Kidney glomerular epithelial cell (primary cell): ENCODE measurements at regions not wholly inside any gene's neighbourhood (a gene's known extent, or its start where the extent isn't known, plus 50 kb on each side); places are given as distances from the start of the nearest gene placed in this dataset.

Experiments used
- DNase-seq: peaks from one replicate; lab custom pipeline; 2025; lab: John Stamatoyannopoulos, UW

DNA sequence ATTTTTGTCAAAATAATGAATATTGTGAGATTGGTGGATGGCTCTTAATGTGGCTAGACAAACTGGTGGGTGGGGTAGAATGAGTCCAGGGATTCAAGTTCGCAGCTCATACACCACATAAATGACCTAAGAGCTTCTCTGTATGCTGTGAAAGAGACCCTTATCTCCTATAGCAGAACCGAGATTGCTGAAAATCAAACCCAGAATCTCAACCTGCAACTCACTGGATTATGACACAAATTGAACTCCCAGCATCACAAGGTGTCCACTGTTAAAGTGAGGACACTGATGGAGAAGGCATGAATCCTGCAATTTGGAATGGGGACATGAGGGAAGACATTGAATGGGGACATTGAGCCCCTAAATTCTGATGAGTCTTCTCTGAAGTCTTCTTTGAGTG lies 51.3 kb upstream of the CNKSR3 start:
- no peak for DNase-seq

DNA sequence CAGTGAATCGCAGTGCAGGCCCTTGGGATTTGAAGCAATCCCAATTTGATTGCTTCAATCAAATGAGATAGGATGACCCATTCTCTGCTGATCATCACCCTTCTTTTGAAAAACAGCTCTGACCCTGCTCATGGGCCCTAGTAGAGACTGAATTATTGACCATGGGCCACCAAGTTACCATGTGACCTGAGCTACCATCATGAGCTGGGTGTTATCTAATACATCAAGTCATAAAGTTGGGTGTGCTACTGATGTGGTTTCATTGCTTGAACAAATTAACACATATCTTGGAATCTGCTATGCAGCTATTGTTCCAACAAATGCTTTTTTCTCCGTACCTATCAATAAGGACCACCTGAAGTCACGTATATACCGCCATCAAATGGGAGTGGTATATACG lies 54.8 kb upstream of the CNKSR3 start:
- DNase-seq, result no peak

DNA sequence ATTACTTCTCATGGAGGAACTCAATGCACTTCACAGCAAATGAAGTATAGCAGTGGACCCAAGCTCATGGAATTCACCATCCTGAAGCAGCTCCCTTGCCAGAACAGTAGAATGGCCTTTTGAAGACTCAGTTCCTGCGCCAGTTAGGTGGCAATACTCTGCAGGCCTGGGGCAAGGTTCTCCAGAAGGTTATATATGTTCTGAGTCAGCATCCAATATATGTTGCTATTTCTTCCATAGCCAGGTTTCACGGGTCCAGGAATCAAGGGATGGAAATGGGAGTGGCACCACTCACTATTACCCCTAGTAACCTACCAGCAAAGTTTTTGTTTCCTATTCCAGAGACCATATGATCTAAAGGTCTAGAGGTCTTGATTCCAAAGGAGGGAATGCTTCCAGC lies 56.4 kb upstream of the CNKSR3 start:
- no peak for DNase-seq

DNA sequence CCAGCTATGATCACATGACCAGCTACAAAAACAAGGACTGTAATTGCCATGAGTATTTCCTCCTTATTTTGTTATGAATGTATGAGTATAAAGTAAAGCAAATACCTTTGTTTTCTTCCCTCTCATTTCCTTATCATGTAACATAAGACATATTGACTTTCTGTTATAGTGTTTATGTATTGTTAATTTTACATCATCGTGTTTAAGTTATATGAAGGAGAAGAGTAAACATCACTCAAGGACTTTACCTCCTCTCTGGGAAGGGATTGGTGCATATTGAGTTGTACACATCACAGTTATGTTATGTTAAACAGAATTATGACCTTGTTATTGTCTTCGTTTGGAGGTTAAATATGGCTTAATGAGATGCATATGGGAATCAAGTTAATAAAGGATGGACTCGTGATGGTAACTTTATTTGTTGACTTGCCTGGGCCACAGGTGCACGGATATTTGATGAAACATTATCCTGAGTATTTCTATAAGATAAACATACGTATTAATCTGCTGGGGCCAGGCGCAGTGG lies 57.3 kb upstream of the CNKSR3 start:
- no peak for DNase-seq

DNA sequence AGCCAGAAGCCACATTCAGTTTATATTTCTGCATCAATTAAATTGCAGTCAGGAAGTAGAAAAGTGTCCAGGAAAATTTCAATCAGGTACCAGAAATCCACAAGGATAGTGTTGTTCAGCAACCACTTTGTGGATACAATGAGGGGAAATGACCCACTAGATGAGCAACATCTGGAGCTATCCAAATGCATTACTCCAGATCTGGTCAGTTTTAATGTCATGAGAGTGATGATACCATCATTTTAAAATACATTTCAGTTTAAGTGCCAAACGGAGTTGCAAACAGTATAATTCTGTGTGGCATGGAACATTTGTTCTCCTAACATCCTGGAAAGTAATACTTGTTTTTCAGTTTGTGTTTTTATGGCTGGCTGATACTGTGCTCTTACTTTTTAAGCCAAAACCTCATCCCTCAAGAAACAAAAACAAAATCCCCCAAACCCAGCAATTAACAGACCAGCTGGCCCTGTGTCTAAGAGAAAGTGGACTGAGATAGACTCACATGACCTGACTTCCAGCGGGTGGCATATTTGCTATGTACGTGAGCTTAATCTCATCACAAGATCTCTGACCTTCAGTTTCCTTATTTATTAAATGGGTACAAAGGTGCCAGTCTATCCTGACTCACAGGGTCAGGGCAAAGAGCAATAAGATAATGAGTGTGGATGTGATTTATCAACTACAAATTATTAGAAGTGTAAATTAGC lies 58.8 kb upstream of the CNKSR3 start:
- DNase-seq, result no peak

DNA sequence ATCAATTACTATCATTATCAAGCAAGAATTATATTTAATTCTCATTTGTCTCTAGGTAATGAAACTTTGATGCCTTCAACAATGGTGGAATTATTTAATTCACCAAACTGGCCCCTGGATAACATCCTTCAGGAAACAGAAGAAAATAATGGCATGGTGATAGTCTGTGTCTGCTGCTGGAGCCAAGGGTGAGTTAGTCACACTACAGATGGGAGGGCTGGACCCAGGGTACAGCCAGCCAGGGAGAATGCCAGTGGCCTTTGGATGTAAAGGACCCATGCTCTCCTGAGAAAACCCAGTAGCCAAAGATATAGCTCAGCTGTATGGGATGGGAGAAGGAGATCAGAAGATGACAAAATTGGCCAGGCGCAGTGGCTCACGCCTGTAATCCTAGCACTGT lies 60.0 kb upstream of the CNKSR3 start:
- no peak for DNase-seq

DNA sequence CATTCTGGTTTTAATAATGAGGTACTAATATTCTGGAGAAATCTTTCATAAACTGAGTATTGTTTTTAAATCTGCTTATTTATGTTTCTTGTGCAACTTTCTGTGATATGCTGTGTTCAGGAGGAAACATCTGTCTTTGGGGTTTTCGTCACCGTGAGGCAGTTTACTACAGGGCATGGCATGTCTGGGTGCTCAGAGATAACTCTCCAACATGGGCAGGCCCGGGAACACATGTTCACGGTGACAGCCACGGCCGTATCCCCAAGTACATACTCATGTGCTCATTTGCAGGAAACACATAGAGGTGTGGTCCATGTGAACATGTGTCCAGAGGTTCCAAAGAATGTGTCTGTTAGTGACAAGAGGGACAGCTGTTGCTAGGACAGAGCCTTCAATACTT lies 62.1 kb upstream of the CNKSR3 start:
- DNase-seq, result no peak

DNA sequence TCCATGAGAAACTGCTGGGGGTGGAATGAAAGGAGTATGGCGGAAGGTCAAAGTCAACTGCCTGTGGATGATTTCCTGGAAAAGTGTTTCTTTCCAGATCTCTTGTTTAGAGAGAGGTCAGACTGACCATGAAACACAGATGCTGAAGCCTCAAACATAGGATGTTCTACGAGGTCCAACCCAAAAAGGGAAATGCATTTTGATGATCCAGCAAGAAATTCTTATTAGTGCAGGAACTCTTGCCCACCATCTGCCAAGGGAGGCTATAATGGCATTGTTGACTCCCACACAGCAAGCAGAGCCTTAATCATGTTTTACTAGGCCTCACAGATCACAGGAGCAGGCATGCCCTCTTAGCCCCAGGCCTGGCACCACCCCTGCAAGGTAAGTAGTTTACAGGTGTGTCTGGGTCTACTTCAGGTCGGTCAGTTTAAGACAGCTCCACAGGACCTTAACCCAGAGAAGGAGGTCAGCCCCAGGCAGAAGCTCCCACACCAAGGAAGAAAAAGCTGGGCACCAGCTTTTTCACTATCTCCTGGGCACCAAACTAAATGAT lies 67.6 kb upstream of the CNKSR3 start:
- DNase-seq, result no peak

DNA sequence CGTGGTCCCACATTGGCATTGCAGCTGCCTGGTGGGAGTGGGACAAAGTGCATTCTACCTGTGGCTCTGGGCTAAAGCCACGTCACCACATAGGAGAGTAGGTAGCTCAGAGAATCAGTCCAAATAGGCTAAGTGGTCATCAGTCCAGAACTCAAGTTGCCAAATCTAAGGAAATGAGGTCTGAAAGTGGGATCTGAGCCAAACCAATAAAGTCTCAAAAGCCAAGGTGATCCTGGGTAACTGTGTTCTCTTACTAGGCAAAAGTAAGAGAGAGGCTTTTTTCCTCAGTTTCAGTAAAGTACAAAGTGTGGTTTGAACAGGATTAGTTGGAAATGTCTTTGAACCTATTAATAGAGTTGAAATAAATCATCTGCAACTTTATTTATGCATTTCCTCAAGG lies 68.6 kb upstream of the CNKSR3 start:
- no peak for DNase-seq

DNA sequence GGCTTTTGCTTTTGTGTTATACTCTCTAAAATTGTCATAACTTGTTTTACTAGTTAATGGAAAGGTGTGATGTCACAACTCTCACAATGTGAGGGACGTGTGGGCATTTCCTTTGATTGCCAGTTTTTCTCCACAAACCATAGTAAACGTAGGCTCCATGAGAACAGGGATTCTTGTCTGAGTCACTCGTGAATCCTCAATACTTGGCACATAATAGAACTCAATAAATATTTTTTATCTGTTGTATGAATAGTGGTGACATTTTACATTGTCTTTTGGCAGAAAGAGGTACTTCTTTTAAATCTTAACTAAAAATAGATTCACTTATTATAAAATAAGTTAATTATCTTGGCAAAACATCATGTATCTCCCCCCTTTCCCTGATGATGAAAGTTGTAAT lies 69.0 kb upstream of the CNKSR3 start:
- DNase-seq, result no peak

DNA sequence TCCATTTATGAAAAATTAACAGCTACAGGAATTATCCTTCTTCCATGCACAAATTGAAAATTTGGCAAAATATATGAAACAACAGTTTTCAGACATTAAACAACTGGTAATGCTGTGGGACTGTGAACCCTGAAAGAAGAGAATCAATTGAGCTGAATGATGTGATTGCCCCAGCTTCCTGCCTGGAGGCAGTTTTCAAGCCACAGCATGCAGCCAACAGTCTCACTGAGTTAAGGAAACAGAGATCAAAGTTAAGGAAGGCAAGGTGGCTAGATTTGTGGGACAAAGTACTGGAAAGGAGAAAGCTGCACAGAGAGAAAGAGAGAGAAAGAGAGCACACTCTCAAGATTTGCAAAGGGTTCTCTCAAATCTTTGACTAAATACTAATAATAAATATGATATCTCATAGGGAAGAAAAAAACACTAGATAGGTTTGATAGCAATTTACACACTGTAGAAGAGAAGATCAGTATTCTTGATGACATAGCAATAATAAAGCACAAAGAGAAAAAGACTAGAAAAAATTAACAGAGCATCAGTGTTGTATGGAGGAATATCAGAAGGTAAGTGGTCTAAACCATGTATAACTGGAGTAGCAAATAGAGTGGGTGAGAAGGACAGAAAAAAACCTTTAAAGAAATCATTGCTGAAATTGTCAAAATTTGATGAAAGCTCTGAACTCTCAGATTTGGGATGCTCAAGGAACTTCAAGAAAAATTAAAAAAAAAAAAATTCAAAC lies 70.1 kb upstream of the CNKSR3 start:
- no peak for DNase-seq

DNA sequence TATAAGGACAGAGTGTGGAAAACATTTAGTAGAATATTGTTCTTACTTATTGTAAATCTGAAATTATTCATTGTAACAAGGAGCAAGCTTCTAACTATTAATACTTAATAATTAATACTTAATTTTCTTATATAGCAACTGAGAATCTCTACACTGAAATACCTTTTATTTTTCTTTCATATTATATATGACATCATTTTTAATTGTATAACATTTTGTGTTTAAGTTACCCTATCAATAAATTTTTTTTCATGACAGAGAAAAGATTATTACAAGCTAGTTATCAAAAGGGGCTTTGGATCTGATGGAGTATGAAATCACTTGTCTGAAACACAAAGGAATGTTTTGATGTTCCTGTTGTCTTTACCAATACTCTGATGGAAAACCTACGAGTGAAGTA lies 72.2 kb upstream of the CNKSR3 start:
- DNase-seq, result no peak

DNA sequence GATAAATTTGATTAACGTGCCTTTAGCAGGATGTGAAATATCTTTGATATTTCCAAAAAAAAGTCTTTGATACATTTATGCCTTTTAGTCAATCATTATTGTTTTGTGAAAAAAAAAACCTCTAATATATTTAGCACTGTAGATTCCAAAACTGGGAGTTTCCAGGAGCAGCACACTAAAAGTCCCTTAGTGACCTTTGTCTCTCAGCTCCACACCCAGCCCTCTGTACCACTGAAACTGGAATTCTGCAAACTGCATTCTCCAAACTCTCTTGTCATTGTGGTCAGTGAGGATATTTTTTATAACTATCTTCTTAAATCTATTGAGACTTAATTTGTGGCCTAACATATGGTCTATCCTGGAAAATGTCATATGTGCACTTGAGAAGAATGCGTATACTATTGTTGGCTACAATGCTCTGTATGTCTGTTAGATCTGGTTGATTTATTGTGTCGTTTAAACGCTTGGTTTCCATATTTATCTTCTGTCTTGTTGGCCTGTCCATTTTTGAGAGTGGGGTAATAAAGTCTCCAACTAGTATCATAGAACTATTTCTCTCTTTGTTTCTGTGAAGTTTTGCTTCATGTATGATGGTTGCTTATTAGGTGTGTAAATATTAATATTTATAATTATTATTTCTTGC lies 73.2 kb upstream of the CNKSR3 start:
- DNase-seq, result no peak

DNA sequence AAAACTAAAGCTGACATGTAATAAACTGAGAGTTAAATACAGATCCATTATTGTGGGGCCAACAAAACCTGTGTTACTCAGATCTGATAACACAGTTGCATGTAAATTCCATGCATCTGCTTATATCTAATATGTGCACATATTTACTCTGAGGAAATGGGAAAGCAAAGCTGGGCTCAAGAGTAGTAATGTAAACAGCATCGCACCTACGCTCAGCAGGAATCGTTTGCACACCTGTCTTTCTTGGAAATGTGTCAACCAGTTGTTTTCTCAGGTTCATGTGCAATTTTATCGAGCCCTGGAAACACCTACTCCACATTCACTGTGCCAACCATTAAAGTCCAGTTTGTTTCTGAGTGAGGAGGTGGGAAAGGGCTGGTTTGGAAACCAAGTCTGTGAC lies 80.3 kb upstream of the CNKSR3 start:
- DNase-seq, result no peak

DNA sequence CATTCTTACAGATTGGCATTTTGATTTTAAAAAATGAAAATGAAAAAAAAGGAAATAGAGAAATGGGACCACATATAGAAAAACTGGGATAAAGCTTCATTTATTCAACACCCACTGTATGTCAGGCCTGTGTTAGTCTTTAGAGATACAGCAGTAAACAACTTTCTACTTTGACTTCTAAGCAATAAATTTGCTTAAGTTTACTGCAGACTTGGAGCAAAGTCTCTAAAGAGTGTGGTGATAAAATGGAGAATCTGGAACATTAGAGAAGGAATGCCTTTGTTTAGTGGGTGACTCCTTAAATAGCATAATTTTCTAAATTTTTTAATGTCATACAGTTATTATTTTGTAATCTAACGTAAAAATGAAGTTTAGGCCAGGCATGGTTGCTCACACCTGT lies 80.7 kb upstream of the CNKSR3 start:
- DNase-seq, result no peak

DNA sequence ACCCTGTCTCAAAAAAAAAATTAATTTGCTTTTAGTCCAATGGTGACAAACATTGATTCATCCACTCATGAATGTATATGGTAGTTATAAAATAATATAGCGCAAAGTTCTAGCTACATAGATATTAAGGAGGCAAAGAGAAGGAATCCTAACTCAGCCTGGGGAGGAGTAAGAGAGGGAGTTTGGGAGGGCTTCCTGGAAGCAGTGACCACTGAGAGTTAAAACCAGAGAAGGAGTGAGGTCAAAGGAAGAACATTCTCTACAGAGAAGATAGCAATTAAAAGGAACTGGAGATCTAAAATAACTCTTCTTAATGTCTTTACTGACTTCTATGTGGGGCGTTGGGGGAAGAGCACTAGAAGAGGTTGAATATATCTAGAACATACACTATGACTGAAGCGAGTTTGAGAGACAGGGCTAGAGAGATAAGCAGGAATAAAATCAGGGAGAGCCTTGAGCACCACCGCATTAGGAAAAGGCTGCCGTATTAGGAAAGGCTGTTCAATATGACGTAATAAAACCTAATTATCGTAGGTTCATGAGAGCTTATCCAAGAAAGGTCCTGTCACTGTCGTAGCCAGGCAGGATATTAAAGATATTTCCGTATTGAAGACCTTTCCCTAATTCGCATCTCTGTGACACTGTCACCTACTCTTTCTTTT lies 81.8 kb upstream of the CNKSR3 start:
- no peak for DNase-seq

DNA sequence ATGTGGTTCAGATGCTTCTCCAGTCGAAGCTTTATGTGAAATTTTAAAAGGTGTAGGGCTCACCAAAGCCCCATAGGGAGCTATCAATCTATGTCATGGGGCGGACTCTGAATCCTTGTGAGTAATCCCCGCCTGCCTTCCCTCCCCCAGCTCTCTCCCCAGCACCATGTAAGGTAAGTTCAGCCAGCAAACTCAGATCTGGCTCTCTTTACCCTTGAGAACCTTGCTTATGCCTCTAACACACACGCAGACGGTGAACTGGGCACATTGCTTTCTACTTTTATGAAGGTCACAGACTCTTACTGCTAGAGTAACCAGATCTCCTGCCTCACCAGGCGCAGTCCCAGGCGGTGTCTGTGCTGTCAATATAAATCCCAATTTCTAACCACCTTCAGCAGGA lies 82.6 kb upstream of the CNKSR3 start:
- no peak for DNase-seq

DNA sequence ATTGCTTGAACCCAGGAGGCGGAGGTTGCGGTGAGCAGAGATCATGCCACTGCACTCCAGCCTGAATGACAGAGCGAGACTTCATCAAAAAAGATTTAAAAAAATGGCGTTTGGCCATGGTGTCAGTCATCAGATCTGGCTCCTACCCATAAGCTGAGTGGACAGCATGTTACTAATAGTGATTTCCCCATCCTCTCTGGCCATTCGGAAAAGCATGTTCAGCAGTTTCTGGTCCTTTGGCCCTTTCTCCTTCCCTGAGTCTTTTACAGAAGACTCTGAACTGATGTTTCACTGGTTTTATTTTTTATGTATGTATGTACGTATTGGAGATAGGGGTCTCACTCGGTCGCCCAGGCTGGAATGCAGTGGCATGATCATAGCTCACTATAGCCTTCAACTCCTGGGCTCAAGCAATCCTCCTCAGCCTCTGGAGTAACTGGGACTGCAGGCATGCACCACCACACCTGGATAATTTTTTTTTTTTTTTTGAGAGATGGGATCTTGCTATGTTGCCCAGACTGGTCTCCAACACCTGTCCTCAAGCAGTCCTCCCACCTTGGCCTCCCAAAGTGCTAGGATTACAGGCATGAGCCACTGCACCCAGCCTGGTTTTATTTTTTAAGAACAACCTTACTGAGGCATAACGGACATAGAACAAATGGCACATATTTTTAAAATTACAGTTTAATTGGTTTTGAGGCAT lies 84.2 kb upstream of the CNKSR3 start:
- no peak for DNase-seq

DNA sequence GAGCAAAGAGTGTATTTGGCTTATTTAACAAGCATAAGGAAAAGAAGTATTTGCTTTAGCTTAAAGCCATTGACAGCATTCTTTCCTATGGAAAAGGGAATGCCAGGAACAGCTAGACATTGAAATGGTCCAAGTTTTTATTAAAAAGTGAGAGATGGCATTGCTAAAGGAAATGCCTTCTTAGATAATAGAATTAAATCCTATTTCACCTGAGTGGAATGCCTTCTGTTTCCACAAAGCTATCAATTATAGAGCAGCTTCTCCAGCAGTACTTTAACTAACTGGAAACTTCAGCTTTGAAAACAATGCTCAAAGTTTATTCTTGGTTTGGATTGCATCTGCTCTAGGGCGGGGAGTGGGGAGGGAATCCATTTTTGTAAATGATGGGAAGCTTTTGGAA lies 85.1 kb upstream of the CNKSR3 start:
- DNase-seq, result no peak

DNA sequence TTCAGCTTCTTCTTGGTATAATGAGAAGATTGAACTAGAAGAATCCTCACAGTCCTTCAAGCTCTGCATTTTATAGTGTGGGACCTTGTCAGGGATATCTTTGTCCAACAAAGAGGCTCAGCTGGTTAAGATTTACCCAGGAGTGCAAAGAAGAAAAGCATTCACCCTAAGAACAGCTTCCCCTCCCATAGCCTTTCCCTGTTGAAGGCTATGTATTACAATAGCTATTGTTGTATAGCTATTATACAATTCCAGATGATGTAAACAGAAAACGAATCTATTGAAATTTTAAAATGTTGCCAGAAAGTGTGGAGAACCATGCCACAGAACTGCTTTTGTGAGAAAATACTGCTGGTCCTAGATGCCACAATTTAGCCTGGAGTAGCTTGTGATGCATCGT lies 85.5 kb upstream of the CNKSR3 start:
- no peak for DNase-seq

DNA sequence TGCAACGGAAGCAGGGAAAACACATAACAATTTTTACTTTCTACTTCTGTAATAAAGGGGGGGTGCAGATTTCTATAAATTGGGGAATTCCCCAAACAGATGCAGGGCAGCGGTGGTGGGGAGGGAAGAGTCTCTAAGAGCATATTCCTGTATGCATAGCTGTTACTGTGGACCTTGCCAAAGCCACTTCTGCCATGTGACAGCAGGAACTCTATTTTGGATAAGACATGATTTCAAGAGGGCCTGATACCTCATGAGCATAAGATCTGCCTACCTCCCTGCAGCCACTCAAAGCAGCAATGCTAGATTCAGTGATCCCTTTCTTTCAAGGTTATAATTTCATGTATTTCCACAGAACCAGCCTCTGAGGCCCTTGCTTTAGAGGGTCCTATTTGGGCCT lies 86.2 kb upstream of the CNKSR3 start:
- DNase-seq, result no peak

DNA sequence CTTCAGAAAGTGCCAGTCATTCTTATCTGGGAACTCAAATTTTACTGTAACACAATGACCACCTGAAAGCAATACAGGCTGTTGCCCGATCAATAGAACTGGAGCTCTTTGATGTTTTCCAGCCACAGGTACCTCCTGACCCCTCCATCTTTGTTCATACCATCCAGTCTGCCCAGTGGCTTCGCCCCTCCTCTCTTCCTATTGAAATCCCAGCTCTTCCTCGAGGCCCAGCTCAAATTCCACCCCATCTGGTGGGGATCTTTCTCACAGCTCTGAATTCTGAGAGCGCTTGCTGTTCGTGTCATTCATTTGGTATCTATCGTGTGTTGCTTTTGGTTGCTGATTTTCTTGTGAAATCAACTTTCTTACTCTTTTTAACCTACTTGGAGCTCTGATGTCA lies 87.9 kb upstream of the CNKSR3 start:
- no peak for DNase-seq
